ENCODE measurements at regions not wholly inside any gene's neighbourhood (a gene's known extent, or its start where the extent isn't known, plus 50 kb on each side); places are given as distances from the start of the nearest gene placed in this dataset.

DNA sequence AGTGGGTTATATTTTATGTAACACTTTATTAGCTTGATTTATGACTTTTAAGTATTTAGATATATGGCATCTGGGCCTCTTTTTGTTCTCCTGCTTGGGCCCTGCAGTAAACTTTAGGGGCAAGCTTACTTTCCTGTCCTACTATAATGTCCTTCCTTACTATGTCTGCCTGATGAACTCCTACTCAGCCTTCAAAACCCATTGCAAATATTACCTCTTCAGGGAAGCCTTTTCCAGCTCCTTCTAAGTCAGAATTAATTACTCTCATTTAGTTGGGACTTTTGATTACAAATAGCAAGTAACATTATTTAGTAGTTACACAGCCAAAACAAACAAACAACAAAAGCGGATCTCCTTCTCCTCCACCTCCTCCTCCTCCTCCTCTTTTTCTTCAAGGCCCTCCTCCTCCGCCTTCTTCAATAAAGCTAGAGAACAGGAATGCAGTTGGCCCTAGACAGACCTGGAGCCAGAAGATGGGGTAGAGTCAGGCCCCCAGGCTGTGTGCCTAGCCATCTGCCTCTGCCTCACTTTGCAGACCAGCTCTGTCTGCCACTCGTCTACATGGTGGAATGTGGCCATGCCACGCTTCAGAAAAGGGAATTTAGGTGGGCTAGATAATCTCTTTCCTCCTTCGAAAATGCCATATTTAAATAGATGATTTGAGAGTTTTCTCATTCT, 301.2 kb downstream of the SP3 start:
- Mint-ChIP-seq H3K27ac (no peak overlapping the region), H3K4me3 (no peak overlapping the region), H3K36me3 (ENCODE audit: low read depth) (no peaks in the 10 kb centered on the region), H3K27me3 (peaks cover 23% of the 10 kb centered on the region), H3K4me1 (no peaks in the 10 kb centered on the region), H3K9me3 (no peaks in the 10 kb centered on the region)
- no peak for ATAC-seq (replicated peaks)

DNA sequence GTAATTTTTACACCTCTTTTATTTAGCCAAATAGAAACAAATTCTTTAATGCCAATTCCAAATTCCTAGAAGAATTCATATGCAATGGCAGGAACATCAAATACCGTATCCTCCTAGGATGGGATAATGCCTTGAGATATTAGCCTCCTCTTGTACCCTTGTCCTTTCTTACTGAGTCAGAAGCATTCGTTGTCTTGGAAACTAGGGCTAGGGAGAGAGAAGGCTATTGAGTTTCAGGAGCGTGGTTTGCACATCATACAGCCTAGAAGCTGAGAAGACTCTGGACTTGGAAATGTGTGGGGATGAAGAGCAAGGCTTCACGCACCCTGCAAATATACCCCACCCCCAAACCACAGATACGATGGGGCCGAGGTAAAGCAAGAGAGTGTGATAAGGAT, 300.7 kb downstream of the SP3 start:
- H3K9me3 Mint-ChIP-seq: no peaks in the 10 kb centered on the region
- no peak overlapping the region for H3K27ac Mint-ChIP-seq
- H3K36me3 Mint-ChIP-seq (ENCODE audit: low read depth): no peaks in the 10 kb centered on the region
- H3K4me3 Mint-ChIP-seq: no peak overlapping the region
- no peak for ATAC-seq (replicated peaks)
- no peaks in the 10 kb centered on the region for H3K4me1 Mint-ChIP-seq
- H3K27me3 Mint-ChIP-seq: peaks cover 23% of the 10 kb centered on the region

DNA sequence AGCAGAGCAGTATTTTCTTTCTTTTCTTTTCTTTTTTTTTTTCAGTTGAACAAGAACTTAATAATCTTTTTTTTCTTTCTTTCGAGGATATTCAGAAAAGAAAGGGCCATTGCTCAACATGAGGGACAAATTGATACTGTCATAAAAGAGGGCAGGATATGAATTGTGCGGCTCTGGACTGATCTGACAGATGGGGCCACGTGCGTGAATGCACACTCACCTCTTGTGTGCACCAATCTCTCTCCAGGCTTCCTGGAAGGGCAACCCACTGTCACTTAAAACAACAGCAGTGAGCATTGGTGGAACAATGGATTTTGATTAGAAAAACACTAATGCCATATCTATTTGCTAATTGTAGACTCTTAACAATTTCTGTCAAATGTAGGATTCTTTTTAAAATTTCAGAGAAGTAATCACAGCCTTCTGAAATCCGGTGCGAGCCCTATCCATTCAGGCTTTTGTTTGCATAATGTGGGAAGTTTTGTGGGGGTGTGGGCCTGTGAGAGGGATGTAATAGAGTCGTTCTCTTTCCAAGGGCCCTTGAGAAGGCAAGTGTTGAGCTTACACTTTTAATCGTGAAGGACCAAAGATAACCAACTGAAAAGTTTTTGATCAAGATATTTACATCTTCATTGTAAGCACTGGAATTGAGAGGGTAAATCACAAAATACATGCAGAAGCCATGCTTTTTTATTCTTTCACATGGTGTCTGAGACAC, 298.8 kb downstream of the SP3 start:
- Mint-ChIP-seq H3K27ac (no peak overlapping the region), H3K27me3 (peaks cover 28% of the 10 kb centered on the region), H3K9me3 (no peaks in the 10 kb centered on the region), H3K36me3 (ENCODE audit: low read depth) (no peaks in the 10 kb centered on the region), H3K4me1 (no peaks in the 10 kb centered on the region), H3K4me3 (no peak overlapping the region)
- no peak for ATAC-seq (replicated peaks)

DNA sequence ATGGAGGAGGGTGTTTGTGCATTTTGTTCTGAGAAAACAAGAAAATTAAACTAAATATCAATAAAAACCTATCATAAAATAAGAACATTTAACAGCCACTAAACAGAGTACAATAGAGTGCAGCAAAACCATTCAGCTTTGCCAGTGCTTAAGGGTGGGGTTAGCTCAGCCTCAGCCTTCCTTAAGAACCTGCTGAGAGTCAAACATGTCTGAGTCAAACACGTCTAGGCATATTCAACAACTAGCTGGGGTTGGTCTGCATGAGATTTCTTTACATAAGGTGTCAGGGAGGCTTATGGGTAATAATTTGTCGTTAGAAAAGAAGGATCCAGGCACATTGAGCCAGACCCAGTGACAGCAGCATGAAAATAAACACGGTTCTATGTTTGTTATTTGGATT, 298.2 kb downstream of the SP3 start:
- no peaks in the 10 kb centered on the region for H3K9me3 Mint-ChIP-seq
- no peaks in the 10 kb centered on the region for H3K4me1 Mint-ChIP-seq
- no peak overlapping the region for H3K4me3 Mint-ChIP-seq
- peaks cover 31% of the 10 kb centered on the region for H3K27me3 Mint-ChIP-seq
- no peak for ATAC-seq (replicated peaks)
- no peak overlapping the region for H3K27ac Mint-ChIP-seq
- H3K36me3 Mint-ChIP-seq (ENCODE audit: low read depth): no peaks in the 10 kb centered on the region

DNA sequence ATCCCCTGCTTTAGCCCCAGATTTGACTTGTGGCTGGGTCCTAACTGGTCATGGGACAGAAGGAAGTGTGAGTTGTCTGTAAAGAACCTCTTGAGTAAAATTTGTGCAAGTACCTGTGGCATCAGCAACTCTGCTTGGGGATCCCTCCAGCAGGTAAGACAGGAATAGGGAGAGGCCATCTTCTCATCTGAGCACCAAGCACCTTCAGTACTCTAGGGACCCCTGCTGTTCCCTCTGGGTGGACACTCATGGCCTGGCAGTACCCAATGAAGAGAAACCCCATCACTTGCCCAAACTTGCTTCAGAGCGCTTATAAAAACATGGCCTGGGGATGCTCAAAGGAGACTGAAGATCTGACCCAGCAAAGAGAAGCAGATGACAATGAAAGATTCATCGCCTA, 297.8 kb downstream of the SP3 start:
- Mint-ChIP-seq H3K36me3 (ENCODE audit: low read depth) (no peaks in the 10 kb centered on the region), H3K27ac (no peak overlapping the region), H3K4me3 (no peak overlapping the region), H3K9me3 (no peaks in the 10 kb centered on the region), H3K4me1 (no peaks in the 10 kb centered on the region), H3K27me3 (peaks cover 29% of the 10 kb centered on the region)
- no peak for ATAC-seq (replicated peaks)

DNA sequence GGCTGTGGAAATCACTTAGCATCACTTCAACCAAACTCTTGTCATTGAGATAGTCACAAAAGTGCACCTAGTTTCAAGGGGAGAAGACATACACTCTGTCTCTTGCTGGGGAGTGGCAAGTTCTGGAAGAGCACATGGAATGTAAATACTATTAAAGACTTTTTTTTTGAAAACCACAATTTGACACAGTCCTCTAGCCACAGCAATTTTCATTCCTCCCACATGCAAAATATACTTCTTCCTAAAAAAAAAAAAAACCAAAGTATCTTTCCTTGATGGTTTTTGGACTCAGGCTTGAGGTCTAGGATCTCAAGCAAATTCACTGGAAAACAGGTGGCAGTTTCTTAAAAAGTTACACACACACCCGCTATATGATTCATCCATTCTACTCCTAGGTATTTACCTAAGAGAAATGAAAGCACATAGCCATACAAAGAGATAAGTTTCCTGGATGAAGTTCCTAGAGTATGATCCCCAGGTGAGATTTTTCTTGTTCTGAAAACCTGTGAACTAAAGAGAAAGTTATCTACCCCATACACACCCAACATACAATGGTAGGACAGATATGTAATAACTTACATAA, 295.8 kb downstream of the SP3 start:
- no peak for ATAC-seq (replicated peaks)
- no peaks in the 10 kb centered on the region for H3K4me1 Mint-ChIP-seq
- no peak overlapping the region for H3K4me3 Mint-ChIP-seq
- H3K27me3 Mint-ChIP-seq: peaks cover 25% of the 10 kb centered on the region
- no peaks in the 10 kb centered on the region for H3K9me3 Mint-ChIP-seq
- H3K36me3 Mint-ChIP-seq (ENCODE audit: low read depth): no peaks in the 10 kb centered on the region
- no peak overlapping the region for H3K27ac Mint-ChIP-seq

DNA sequence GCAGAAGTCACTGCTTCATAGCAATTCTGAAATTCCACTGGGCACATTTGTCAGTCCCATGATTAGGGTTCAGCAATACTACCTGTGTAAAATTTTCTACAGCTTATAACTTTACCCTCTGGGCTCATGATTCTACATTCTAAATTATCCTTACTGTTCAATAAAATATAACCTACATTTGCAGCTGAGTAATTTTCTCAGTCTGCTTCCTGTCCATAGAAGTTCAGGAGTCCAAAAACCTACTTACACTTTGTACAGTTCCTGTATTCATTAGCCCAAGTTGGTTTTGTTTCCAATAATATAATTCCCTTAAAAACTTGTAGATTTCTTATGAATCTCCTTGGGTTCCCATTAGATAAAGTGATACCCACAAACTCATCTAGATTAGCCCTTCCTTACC, 295.3 kb downstream of the SP3 start:
- no peaks in the 10 kb centered on the region for H3K36me3 Mint-ChIP-seq (ENCODE audit: low read depth)
- H3K27me3 Mint-ChIP-seq: peaks cover 24% of the 10 kb centered on the region
- ATAC-seq (replicated peaks): no peak
- no peaks in the 10 kb centered on the region for H3K9me3 Mint-ChIP-seq
- no peaks in the 10 kb centered on the region for H3K4me1 Mint-ChIP-seq
- no peak overlapping the region for H3K4me3 Mint-ChIP-seq
- no peak overlapping the region for H3K27ac Mint-ChIP-seq

DNA sequence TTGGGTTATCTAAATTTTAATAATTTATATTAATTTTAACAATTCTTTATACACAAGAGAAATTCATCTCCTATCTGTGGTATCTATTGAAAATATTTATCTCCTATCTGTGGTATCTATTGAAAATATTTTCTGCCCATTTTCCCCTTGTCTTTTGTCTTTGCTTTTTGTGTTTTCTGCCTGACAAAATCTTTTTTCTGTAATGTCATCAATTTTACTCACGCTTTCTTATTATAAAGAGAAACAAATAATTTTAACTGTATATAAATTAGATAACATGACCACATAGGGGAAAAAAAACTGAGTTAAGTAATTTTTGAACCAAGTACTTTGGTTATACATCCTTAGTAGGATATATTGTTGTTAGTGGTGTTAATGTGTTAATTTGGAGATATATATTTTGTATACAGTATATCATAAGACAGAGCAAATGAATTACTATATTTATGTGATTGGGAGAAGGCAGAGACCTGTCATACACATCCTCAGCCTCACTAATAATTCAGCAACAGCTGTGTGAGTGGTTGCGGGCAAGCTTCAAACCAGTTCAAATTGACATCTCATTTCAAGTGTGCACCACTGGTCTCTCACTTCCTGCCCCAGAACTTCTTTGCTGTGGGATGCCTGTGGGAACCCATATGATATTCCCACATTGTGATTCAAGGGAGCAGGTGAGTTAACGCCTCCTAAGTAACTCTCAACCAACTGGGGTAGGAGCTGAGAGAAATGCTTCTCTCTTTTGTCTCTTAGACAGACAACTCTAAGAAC, 292.4 kb downstream of the SP3 start:
- no peak for ATAC-seq (replicated peaks)
- no peaks in the 10 kb centered on the region for H3K4me1 Mint-ChIP-seq
- no peak overlapping the region for H3K27ac Mint-ChIP-seq
- peaks cover 30% of the 10 kb centered on the region for H3K27me3 Mint-ChIP-seq
- H3K36me3 Mint-ChIP-seq (ENCODE audit: low read depth): no peaks in the 10 kb centered on the region
- H3K4me3 Mint-ChIP-seq: no peak overlapping the region
- no peaks in the 10 kb centered on the region for H3K9me3 Mint-ChIP-seq

DNA sequence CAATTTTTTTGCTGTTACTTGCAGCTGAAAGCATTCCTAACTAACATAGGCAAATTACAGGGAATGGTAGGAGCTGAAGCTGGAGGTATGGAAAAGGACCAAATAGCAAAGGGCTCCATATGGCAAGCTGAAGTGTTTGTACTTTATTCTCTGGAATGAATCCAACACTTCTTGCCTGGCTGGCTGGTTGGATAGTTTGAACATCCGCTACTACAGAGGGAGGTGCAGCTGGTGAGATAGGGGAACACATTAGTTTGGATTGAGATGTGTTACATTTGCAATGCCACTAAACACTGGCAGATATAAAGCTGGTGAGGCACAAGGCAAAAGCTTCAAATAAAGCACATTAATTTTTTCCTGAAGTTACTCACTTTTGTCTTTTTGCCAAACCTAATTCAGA, 291.5 kb downstream of the SP3 start:
- Mint-ChIP-seq H3K36me3 (ENCODE audit: low read depth) (no peaks in the 10 kb centered on the region), H3K4me3 (no peak overlapping the region), H3K27me3 (peaks cover 27% of the 10 kb centered on the region), H3K27ac (no peak overlapping the region), H3K4me1 (no peaks in the 10 kb centered on the region), H3K9me3 (no peaks in the 10 kb centered on the region)
- no peak for ATAC-seq (replicated peaks)

DNA sequence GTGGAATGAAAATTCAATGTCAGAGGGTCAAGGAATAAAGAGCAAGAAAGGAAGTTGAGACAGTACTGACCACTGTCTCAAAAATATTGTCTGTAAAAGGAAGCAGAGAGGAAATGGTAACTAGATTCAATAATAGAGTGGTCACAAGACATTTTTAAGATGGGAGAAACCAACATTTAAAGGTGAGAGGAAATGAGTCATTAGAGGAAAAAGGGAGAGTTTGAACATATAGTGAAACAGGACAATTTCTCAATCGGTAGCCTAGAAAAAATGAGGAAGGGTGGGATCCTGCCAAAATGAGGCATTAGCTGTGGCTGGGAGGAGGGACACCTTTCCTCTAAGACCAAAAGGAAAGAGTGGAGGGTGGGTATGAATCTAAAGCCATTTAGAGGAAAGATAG, 288.5 kb downstream of the SP3 start:
- H3K4me3 Mint-ChIP-seq: no peak overlapping the region
- H3K36me3 Mint-ChIP-seq (ENCODE audit: low read depth): no peaks in the 10 kb centered on the region
- ATAC-seq (replicated peaks): no peak
- H3K27me3 Mint-ChIP-seq: peaks cover 24% of the 10 kb centered on the region
- H3K4me1 Mint-ChIP-seq: no peaks in the 10 kb centered on the region
- no peak overlapping the region for H3K27ac Mint-ChIP-seq
- H3K9me3 Mint-ChIP-seq: no peaks in the 10 kb centered on the region

DNA sequence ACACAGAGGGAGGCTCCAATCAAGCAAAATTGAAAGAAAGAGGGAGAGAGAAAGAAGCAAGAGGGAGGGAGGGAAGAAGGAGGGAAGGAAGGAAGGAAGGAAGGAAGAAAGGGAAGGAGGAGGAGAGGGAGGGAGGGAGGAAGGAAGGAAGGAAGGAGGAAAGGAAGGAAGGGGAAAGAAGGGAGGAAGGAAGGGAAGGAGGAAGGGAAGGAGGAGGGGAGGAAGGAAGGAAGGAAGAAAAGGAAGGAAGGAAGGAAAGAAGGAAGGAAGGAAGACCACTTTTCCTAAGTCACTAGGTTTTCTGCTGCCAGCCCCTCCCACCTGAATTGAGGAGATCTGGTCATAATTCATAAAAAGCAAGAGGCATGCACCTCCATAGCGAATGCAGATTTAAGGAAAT, 287.0 kb downstream of the SP3 start:
- Mint-ChIP-seq H3K27ac (no peak overlapping the region), H3K4me3 (no peak overlapping the region), H3K9me3 (no peaks in the 10 kb centered on the region), H3K36me3 (ENCODE audit: low read depth) (no peaks in the 10 kb centered on the region), H3K27me3 (peaks cover 26% of the 10 kb centered on the region), H3K4me1 (no peaks in the 10 kb centered on the region)
- ATAC-seq (replicated peaks): no peak

DNA sequence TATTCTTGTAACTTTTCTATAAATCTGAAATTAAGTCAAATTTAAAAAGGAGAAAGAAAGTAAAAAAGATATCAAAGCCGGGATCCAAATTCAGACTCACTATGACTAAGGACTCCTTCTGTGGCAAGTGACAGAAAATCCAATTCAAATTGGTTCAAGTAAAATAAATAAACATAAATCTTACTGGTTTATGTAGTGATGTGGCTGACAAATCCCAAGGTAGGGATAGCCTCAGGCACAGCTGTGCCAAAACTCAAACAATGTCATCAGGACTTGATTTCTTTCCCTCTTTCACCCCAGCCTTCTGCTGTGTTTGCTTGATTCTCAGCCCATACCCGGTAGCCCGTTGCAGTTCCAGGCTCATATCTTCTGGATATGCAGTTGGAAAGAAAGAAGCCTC, 284.6 kb downstream of the SP3 start:
- Mint-ChIP-seq H3K4me3 (no peak overlapping the region), H3K9me3 (no peaks in the 10 kb centered on the region), H3K4me1 (no peaks in the 10 kb centered on the region), H3K27ac (no peak overlapping the region), H3K36me3 (ENCODE audit: low read depth) (no peaks in the 10 kb centered on the region), H3K27me3 (peaks cover 15% of the 10 kb centered on the region)
- no peak for ATAC-seq (replicated peaks)

DNA sequence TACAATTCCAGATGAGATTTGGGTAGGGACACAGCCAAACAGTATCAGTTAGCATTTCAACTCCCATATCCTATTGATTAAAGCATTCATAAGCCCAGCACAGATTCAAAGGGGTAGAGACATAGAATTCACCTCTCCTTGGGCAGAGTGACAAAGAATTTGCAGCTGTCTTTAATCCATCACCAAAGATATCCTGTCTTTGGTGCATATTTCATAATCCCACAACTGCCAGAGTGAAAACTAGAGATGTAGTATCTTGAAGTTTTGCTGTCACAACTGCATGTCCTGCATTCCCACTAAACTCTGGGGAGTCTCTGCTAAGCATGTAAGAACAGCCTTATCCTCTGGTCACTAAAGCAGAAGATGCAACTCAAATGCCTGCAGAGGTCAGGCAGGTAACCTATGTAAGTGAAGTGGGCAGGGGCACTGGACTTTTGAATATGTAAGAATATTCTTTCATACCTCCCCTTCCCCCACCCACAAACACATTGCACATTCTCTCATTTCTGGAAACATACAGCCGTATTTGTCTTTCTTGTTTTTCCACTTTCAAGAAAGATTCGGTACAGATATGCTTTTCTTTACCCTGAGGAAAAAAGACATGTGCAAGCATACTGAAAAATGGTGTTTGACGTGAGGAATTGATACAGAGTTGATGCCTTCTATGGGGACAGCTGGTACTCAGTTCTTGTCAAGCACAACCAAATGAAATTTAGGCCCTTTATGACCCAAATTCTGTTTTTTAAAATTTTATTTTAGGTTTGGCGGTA, 283.1 kb downstream of the SP3 start:
- ATAC-seq (replicated peaks): no peak
- no peaks in the 10 kb centered on the region for H3K4me1 Mint-ChIP-seq
- no peak overlapping the region for H3K4me3 Mint-ChIP-seq
- peaks cover 8% of the 10 kb centered on the region for H3K27me3 Mint-ChIP-seq
- no peak overlapping the region for H3K27ac Mint-ChIP-seq
- no peaks in the 10 kb centered on the region for H3K36me3 Mint-ChIP-seq (ENCODE audit: low read depth)
- H3K9me3 Mint-ChIP-seq: no peaks in the 10 kb centered on the region

DNA sequence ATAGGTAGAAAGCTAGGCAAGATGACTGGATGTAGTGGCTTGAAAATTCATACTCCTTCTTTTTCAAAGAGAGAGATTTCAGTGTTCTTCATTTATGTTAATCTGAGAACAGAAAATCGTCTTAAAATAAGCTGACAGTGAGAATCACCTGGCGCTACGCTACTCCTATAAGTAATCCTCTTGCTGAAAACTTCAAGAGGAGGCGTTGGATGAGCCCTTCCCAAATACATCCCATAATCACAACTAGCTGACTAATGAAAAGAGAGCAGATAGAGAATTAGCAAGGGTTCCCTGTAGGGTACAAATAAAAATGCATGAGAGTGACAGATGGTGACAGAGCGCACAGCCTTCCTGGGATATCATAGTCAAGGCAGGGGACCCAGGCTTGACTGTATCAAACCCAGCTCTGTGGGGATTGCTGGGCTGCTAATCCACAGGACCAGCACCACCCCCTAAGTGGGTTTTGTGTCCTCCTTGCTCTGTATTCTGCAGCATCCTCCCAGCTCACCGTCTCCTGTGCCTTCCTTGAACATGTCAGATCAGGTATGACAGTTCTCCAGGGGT, 280.2 kb downstream of the SP3 start:
- H3K27me3 Mint-ChIP-seq: peaks cover 3% of the 10 kb centered on the region
- no peaks in the 10 kb centered on the region for H3K36me3 Mint-ChIP-seq (ENCODE audit: low read depth)
- no peak overlapping the region for H3K4me3 Mint-ChIP-seq
- no peak overlapping the region for H3K27ac Mint-ChIP-seq
- H3K9me3 Mint-ChIP-seq: no peaks in the 10 kb centered on the region
- no peaks in the 10 kb centered on the region for H3K4me1 Mint-ChIP-seq
- no peak for ATAC-seq (replicated peaks)
